ENCODE measurements at regions not wholly inside any gene's neighbourhood (a gene's known extent, or its start where the extent isn't known, plus 50 kb on each side); places are given as distances from the start of the nearest gene placed in this dataset.

DNA sequence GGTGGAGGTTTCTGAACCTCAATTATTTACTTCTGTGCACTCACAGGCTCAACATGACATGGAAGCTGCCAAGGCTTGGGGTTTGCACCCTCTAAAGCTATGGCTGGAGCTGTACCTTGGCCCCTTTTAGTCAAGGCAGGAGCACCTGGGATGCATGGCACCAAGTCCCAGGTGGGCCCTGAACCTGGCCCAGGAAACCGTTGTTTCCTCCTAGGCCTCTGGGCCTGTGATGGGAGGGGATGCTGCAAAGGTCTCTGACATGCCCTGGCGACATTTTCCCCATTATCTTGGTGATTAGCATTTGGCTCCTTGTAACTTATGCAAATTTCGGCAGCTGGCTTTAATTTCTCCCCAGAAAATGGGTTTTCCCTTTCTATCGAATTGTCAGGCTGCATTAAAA lies 726.1 kb upstream of the POU3F4 start:
- TF ChIP-seq, protein P1, sequence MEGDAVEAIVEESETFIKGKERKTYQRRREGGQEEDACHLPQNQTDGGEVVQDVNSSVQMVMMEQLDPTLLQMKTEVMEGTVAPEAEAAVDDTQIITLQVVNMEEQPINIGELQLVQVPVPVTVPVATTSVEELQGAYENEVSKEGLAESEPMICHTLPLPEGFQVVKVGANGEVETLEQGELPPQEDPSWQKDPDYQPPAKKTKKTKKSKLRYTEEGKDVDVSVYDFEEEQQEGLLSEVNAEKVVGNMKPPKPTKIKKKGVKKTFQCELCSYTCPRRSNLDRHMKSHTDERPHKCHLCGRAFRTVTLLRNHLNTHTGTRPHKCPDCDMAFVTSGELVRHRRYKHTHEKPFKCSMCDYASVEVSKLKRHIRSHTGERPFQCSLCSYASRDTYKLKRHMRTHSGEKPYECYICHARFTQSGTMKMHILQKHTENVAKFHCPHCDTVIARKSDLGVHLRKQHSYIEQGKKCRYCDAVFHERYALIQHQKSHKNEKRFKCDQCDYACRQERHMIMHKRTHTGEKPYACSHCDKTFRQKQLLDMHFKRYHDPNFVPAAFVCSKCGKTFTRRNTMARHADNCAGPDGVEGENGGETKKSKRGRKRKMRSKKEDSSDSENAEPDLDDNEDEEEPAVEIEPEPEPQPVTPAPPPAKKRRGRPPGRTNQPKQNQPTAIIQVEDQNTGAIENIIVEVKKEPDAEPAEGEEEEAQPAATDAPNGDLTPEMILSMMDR (conservative IDR thresholded peaks at IDR 0.05 in 1 of 2, IDR thresholded peaks at IDR 0.05 in 1 of 2; ENCODE audit: low read depth in 1 of 2, low read length in 2 of 2), result no peak
- no peak for TF ChIP-seq EZH2 (IDR thresholded peaks at IDR 0.05; ENCODE audit: low read length, missing control alignments)

All from fibroblast of lung (primary cell).